K562 (cell line): ENCODE measurements at regions not wholly inside any gene's neighbourhood (a gene's known extent, or its start where the extent isn't known, plus 50 kb on each side); places are given as distances from the start of the nearest gene placed in this dataset.

Source experiments
- ARID3B ChIP-seq: fragments of 250-450 bp; sonication (Bioruptor Pico); IDR thresholded peaks from 2 replicates; pipeline ENCODE4 v1.4.0; 2020; ENCODE audit warnings: borderline replicate concordance
- BRCA1 ChIP-seq, 2 experiments: fragments of 450-650 bp in 1 of 2; sonication (generic) in 1 of 2; formaldehyde crosslinking in 1 of 2; IDR thresholded peaks; 2 replicates each; pipeline versions ENCODE4 v1.5.0 to v1.6.1; 2017 to 2020; ENCODE audit warnings: mild to moderate bottlenecking in 1 of 2, missing genetic modification reagents in 1 of 2
- CBX1 ChIP-seq: sonication (generic); IDR thresholded peaks from 2 replicates; pipeline ENCODE4 v1.6.1; 2016; ENCODE audit warnings: antibody characterized with exemption, low read depth, mild to moderate bottlenecking
- CEBPB ChIP-seq: fragments of 450-650 bp; IDR thresholded peaks from 2 replicates; pipeline ENCODE4 v1.6.1; 2016; ENCODE audit warnings: missing genetic modification characterization, missing compliant biosample characterization
- E4F1 ChIP-seq: fragments of 250-450 bp; sonication (Bioruptor Pico); IDR thresholded peaks from 2 replicates; pipeline ENCODE4 v1.5.0; 2021; ENCODE audit warnings: mild to moderate bottlenecking, borderline replicate concordance
- HMGN3 ChIP-seq: IDR thresholded peaks from 2 replicates; pipeline ENCODE4 v1.6.1; 2011; ENCODE audit warnings: borderline replicate concordance, low read depth, mild to moderate bottlenecking, mixed read lengths, low read length; ENCODE audit not compliant: insufficient read length; ENCODE audit errors: extremely low read depth
- PPARD ChIP-seq: fragments of 250-450 bp; sonication (Bioruptor Pico); IDR thresholded peaks from 2 replicates; pipeline ENCODE4 v1.8.0; 2022; ENCODE audit warnings: inconsistent platforms, mild to moderate bottlenecking, moderate library complexity
- SOX6 ChIP-seq: fragments of 450-650 bp; IDR thresholded peaks from 2 replicates; pipeline ENCODE4 v1.6.1; 2014; ENCODE audit warnings: mild to moderate bottlenecking
- SPI1 ChIP-seq: IDR thresholded peaks from 2 replicates; pipeline ENCODE4 v1.6.1; 2011; ENCODE audit warnings: low read depth, low read length, control low read depth, borderline replicate concordance
- U2AF1 ChIP-seq: fragments of 200-400 bp; formaldehyde crosslinking; optimal IDR thresholded peaks from 2 replicates; pipeline ENCODE3; 2017; ENCODE audit warnings: mild to moderate bottlenecking, low read depth, low read length, moderate library complexity
- ZC3H4 ChIP-seq: sonication (generic); formaldehyde crosslinking; IDR thresholded peaks from 2 replicates; pipeline ENCODE4 v1.9.0; 2021; ENCODE audit warnings: missing genetic modification reagents, borderline replicate concordance
- ZFX ChIP-seq: sonication (generic); formaldehyde crosslinking; IDR thresholded peaks from 2 replicates; pipeline ENCODE4 v1.8.0; 2022; ENCODE audit warnings: mild to moderate bottlenecking, missing genetic modification reagents, moderate library complexity
- ZNF140 ChIP-seq: fragments of 250-450 bp; sonication (Bioruptor Pico); IDR thresholded peaks from 2 replicates; pipeline ENCODE4 v1.8.0; 2021; ENCODE audit warnings: moderate library complexity, mild to moderate bottlenecking, inconsistent platforms
- ZNF184 ChIP-seq: sonication (generic); formaldehyde crosslinking; IDR thresholded peaks from 2 replicates; pipeline ENCODE4 v1.5.0; 2020; ENCODE audit warnings: missing genetic modification reagents
- ZNF3 ChIP-seq: fragments of 250-450 bp; sonication (Bioruptor Pico); IDR thresholded peaks from 2 replicates; pipeline ENCODE4 v1.5.0; 2021; ENCODE audit warnings: mild to moderate bottlenecking, moderate library complexity
- ZNF699 ChIP-seq: fragments of 250-450 bp; sonication (Bioruptor Pico); IDR thresholded peaks from 2 replicates; pipeline ENCODE4 v1.8.0; 2021; ENCODE audit warnings: mild to moderate bottlenecking, moderate library complexity; ENCODE audit not compliant: insufficient replicate concordance
- ZNF766 ChIP-seq: fragments of 200-800 bp; sonication (Bioruptor generic); conservative IDR thresholded peaks from 2 replicates; pipeline ENCODE4 v1.6.1; 2016; ENCODE audit warnings: missing genetic modification characterization, missing compliant biosample characterization
- ZZZ3 ChIP-seq: fragments of 450-650 bp; IDR thresholded peaks from 2 replicates; pipeline ENCODE4 v1.6.1; 2016; ENCODE audit warnings: antibody characterized with exemption, mild to moderate bottlenecking, moderate library complexity
- TF ChIP-seq, protein P1 (sequence below): fragments of 250-450 bp; sonication (Bioruptor Pico); IDR thresholded peaks from 2 replicates; pipeline ENCODE4 v1.6.1; 2021; ENCODE audit warnings: mild to moderate bottlenecking
- TF ChIP-seq, protein P2 (sequence below): sonication (generic); formaldehyde crosslinking; IDR thresholded peaks from 2 replicates; pipeline ENCODE4 v1.8.0; 2023; ENCODE audit warnings: mild to moderate bottlenecking, missing genetic modification reagents

- TF ChIP-seq ARID3B = no peak
- no peak for TF ChIP-seq ZNF3 (CRISPR knock-in tag)
- TF ChIP-seq BRCA1 (IDR thresholded peaks at IDR 0.05) = no peak
- no peak for TF ChIP-seq BRCA1 (CRISPR knock-in tag; IDR thresholded peaks at IDR 0.05)
- no peak for TF ChIP-seq E4F1 (CRISPR knock-in tag)
- TF ChIP-seq CBX1 = no peak
- no peak for TF ChIP-seq PPARD (CRISPR knock-in tag)
- no peak for TF ChIP-seq ZNF699 (CRISPR knock-in tag)
- TF ChIP-seq CEBPB = no peak
- TF ChIP-seq HMGN3 = no peak
- TF ChIP-seq, protein P1, sequence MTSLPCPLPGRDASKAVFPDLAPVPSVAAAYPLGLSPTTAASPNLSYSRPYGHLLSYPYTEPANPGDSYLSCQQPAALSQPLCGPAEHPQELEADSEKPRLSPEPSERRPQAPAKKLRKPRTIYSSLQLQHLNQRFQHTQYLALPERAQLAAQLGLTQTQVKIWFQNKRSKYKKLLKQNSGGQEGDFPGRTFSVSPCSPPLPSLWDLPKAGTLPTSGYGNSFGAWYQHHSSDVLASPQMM = no peak
- TF ChIP-seq ZNF184 (CRISPR knock-in tag) = no peak
- TF ChIP-seq ZZZ3 = no peak
- TF ChIP-seq ZFX (CRISPR knock-in tag) = no peak
- no peak; the same call in 1 of the 2 replicates for TF ChIP-seq SPI1
- peak; percentile 74; the same call in 1 of the 2 replicates for TF ChIP-seq ZNF766
- TF ChIP-seq SOX6 = 0 out of 2 replicates have a peak, but pooled peaks have one; percentile 13
- TF ChIP-seq, protein P2, sequence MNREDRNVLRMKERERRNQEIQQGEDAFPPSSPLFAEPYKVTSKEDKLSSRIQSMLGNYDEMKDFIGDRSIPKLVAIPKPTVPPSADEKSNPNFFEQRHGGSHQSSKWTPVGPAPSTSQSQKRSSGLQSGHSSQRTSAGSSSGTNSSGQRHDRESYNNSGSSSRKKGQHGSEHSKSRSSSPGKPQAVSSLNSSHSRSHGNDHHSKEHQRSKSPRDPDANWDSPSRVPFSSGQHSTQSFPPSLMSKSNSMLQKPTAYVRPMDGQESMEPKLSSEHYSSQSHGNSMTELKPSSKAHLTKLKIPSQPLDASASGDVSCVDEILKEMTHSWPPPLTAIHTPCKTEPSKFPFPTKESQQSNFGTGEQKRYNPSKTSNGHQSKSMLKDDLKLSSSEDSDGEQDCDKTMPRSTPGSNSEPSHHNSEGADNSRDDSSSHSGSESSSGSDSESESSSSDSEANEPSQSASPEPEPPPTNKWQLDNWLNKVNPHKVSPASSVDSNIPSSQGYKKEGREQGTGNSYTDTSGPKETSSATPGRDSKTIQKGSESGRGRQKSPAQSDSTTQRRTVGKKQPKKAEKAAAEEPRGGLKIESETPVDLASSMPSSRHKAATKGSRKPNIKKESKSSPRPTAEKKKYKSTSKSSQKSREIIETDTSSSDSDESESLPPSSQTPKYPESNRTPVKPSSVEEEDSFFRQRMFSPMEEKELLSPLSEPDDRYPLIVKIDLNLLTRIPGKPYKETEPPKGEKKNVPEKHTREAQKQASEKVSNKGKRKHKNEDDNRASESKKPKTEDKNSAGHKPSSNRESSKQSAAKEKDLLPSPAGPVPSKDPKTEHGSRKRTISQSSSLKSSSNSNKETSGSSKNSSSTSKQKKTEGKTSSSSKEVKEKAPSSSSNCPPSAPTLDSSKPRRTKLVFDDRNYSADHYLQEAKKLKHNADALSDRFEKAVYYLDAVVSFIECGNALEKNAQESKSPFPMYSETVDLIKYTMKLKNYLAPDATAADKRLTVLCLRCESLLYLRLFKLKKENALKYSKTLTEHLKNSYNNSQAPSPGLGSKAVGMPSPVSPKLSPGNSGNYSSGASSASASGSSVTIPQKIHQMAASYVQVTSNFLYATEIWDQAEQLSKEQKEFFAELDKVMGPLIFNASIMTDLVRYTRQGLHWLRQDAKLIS (CRISPR knock-in tag) = no peak
- TF ChIP-seq ZC3H4 (CRISPR knock-in tag) = no peak
- no peak for TF ChIP-seq U2AF1
- no peak for TF ChIP-seq ZNF140 (CRISPR knock-in tag)
These were observed 82.6 kb upstream of the TANK start (continued) for GRCh38 chr2:161077367-161078210.
